GM18870 (cell line): ENCODE measurements at regions not wholly inside any gene's neighbourhood (a gene's known extent, or its start where the extent isn't known, plus 50 kb on each side); places are given as distances from the start of the nearest gene placed in this dataset.

ENCODE experiments used
- ATAC-seq: cut with Tn5 transposase; IDR thresholded peaks from one replicate; pipeline ENCODE4 v1.9.1; 2021; ENCODE audit warnings: moderate library complexity; ENCODE audit not compliant: unreplicated experiment

DNA sequence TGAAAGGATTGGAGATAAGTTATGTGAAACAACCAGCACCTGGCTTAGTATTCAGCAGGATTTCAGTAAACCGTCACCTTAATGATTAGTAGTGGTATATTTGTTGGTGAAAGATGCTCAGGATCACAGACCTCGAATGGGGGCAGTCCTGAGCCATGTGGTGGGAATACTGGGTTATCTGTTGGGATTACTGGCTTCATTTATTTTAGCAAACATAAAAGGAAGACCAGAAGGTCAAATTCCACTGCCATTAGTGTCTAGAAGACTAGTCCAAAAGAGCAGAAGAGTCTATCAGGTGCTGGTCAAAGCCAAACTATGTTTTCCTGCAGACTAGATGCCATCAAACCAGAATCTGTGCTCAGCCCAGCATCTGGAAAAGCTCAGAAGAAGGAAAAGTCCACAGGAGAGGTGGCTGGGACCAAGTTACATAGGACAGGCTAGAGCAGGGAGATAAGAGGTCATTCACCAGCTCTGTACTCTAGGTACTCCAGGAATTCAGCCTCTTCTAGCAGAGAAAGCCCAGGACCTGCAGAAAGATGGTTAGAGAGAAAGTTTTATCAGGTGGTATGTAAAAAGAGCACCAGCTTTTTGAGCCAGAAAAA, 343.4 kb downstream of the PLPP3 start:
- no peak for ATAC-seq

GRCh38 chr1:56229186-56229585, 350.2 kb downstream of the PLPP3 start:
- no peak for ATAC-seq

GRCh38 chr1:56227886-56228285, 351.5 kb downstream of the PLPP3 start:
- no peak for ATAC-seq

GRCh38 chr1:56227401-56227800, 352.0 kb downstream of the PLPP3 start:
- no peak for ATAC-seq

GRCh38 chr1:56225964-56226815, 353.2 kb downstream of the PLPP3 start:
- ATAC-seq, result no peak

GRCh38 chr1:56223968-56224367, 355.4 kb downstream of the PLPP3 start:
- no peak for ATAC-seq

DNA sequence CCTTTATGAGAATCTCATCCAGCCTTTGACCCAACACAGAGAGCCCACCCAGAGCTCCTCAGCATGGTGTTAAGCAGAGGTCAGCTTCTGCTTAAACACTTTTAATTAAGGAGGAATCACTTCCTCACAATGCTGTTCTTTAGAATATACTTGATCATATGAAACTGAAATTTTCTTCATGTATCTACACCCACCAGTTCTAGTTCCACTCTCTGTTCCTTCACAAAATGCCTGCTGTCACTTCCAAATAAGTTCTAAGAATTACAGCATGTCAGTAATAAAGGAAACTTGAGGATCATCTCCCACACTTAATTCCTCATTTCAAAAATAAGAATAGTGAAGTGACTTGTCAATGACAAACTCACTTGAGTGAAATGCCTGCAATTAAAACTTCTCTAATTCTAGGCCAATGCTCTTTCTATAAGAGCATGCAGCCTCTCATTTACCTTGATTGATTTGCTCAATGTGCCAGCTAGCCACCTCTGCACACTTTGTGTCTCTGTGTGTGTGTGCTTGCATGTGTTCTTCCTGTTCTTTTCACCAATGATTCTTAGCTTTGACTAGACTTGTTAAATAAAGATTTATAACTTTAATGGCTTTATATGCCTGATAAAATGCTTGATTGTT, 356.3 kb downstream of the PLPP3 start:
- ATAC-seq, result no peak

- no peak for ATAC-seq
These were observed 359.3 kb downstream of the PLPP3 start for GRCh38 chr1:56220021-56220420.

DNA sequence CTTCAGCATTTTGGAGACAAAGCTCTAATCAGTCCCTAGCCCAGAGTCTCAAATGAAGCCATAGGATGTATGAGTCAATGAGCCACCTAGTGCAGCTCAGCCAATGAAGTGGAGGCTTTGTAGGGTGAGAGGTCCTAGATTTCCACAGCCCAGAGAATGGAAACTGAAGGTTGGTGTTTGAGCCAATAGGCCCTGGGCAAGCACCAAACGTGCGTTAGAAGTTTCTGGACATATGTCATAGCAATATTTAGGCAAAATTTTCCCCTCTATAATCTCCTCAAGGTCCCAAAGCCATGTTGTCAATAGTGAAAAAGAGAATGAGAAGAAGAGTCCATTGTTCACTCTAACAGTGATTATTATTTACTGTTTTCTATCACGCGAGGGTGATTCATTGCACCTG, 361.3 kb downstream of the PLPP3 start:
- no peak for ATAC-seq

GRCh38 chr1:56216218-56216617, 363.1 kb downstream of the PLPP3 start:
- ATAC-seq, result no peak

GRCh38 chr1:56215771-56216170, 363.6 kb downstream of the PLPP3 start:
- ATAC-seq, result no peak

GRCh38 chr1:56215086-56215485, 364.3 kb downstream of the PLPP3 start:
- ATAC-seq, result no peak

GRCh38 chr1:56213068-56213467, 366.3 kb downstream of the PLPP3 start:
- no peak for ATAC-seq

- no peak for ATAC-seq
These were observed 367.2 kb downstream of the PLPP3 start for GRCh38 chr1:56212143-56212542.

DNA sequence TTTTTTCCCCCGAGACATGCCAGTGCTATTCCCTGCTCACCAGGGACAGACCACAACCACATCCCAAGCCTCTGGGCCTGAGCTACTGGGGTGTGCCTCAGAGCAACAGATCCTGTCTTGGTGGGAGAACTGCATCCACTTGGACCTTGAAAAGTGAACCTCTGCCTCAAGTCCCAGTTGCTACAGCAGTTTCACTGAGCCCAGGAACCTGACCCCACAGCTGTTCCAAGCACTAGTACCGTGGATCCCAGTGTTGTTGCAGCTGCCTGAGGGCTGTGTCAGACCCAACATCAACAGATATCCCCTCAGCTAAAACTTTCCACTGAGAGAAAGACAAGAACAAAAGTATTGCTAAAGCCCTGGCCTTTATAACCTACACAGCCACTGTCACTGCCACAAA, 373.0 kb downstream of the PLPP3 start:
- no peak for ATAC-seq

DNA sequence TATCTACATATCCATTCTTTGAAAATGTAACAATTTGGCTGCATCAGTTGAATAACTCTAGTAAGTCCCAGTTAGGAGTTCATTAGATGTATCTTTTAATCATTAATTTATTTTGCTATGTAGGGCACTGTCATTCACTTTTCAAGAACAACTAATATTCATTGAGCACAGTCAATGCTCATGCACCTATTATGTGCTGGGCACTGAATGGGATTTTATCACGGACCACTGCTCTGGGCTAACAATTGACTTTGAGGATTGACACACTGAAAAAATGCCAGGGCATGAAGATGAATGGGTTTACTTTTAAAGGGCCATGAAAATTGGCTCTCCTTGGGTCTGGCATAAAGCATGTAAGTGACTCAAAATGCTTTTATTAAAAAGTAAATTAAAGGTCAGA, 375.2 kb downstream of the PLPP3 start:
- no peak for ATAC-seq

GRCh38 chr1:56202796-56203492, 376.4 kb downstream of the PLPP3 start:
- no peak for ATAC-seq

DNA sequence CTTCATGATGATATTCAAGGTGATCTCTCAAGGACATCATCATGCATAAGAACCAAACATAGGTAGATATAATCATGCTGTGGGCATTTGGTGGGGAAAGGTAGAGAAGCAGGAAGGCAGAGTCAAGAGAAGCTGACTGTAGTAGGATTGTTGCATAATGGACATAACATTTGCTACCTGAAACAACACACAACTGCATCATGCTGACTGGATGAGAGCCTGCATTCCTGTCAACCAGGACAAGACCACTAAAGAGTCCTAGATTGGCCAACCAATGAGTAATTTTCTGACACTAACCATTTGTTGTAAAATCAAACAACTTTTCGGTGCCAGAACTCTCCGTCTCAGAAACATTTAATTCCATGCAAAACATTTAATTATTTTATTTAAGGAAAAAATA, 377.2 kb downstream of the PLPP3 start:
- ATAC-seq, result no peak

GRCh38 chr1:56200896-56201295, 378.5 kb downstream of the PLPP3 start:
- ATAC-seq, result no peak

- no peak for ATAC-seq
These were observed 378.9 kb downstream of the PLPP3 start for GRCh38 chr1:56200442-56200841.

- ATAC-seq, result no peak
These were observed 379.4 kb downstream of the PLPP3 start for GRCh38 chr1:56199956-56200355.

DNA sequence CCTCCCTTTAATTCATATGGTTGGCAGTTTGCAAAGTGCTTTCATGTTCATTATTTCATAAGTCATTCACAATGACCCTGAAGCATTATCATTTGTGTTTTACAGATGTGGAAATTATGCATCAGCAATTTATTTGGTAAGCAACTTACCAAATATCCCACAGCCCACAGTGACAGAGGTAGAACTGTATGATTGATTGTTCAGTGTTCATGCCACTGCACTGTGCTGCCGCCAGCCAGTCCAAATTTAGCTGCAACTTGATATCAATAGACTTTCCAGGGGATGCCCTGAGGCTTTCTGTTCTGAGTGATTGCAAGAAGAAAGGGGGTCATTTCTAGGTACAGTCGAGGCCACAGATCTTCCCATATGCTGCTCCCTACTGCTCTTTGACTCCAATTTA, 380.3 kb downstream of the PLPP3 start:
- no peak for ATAC-seq
